ENCODE measurements at regions not wholly inside any gene's neighbourhood (a gene's known extent, or its start where the extent isn't known, plus 50 kb on each side); places are given as distances from the start of the nearest gene placed in this dataset.
A peak's percentile ranks its signal among the peaks of the same experiment; 100 is the strongest.

DNA sequence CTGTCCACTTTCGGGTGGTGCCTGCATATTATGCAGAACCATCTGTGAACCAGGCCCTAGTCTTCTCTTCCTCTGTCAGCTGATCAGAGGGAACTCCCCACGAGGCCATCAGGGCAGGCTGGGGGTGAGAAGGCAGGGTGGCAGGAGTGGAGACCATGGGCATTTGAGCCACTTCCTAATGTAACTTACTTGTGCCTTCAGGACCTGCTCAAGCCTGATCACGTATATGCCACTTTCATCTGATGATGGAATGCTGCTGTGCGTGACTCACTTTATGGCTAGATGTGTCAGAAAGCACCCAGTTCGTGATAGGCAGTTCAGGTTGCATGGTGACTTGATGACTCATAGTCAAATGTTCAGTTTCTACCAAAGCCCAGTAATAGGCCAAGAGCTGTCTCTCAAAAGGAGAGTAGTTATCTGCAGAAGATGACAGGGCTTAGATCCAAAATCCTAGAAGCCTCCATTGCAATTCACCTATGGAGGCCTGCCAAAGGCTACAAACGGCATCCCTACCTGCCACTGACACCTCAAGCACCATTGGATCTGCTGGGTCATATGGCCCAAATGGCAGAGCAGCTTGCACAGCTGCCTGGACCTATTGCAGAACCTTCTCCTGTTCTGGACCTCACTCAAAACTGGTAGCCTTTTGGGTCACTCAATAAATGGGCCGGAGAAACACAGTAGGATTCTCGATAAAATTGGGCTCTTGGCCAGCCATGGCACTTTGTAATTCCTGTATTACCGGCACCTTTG is 197.7 kb upstream of the PROK2 start:
- peak; percentile 87 for DNase-seq (ENCODE audit: low read depth)

DNA sequence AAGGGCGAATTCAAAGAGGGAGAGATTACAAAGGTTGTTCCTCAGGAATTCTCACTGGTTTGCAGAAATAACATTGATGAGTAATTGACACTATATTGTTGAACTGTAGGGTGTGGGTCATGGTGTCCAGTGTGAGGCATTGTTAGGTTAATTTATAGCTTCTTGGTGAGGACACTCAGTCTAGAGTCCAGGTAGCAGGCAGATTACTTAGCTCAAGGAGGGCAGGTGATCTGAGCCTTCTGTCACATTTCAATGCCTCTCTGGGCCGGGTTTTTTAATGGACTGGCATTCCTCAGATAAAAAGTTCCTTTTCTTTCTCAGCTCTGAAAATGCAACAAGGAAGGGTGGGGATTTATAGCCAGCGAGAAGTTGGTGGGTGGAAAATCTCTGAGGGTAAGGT is 194.2 kb upstream of the PROK2 start:
- no peak for DNase-seq (ENCODE audit: low read depth)

DNA sequence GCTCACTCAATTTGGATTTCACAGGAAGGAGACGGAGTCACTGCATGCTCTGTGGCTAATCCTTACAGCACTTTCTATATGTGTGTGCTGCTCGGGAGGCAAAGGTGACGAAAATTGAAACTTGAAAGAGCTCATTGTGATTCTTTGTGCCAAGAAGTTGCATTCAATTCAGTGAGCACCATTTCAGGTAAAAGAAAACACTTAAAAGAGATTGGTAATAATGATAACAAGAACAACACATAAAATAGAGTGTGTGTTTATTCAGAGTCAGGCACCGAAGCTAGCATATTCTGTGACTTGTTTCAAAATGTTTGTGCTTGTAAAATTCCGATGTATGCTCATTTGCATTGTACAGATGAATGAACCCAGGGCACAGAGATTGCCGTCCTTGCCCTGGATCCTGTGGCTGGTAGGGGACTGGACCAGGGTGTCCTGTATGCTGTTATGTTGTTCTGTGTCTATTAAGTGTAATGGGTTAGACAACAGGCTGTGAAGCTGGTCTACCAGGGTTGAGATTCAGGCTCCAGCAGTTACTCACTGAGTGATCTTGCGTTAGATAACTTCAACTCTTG is 193.3 kb upstream of the PROK2 start:
- DNase-seq (ENCODE audit: low read depth): no peak

DNA sequence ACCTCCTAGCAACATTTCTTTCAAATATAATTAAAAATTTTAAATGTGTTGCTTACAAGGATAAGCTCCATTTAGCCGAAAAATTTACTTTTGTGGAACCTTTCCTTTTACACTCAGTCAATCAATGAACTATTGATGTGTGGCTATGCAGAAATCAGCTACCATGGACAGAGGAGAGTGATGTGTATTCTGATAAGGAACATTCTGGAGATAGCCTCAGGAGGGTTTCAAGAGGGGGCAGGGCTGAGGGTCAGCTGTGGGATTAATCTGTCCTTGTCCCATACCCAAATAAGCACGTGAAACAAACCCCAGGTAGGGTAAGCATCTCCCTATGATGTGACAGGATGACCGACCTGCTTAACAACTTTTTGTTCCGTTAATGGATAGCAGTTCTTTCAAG is 192.6 kb upstream of the PROK2 start:
- peak; percentile 12 for DNase-seq (ENCODE audit: low read depth)

DNA sequence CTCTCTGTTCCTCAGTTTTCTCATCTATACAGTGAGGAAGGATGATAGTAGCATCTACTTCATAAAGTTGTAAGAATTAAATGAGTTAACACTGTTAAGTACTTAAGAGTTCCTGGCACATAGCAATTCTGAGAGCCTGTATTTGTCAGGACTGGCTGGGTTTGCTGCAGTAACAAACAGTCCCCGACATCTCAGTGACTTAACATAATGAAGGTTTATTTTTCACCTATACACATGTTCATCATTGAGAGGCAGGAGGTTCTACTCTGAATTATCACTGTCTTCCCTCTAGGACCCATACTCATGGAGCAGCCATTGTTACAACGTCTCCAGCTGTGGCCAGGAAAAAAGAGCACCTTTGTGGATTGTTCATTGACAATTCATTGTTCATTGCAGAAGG is 190.6 kb upstream of the PROK2 start:
- no peak for DNase-seq (ENCODE audit: low read depth)

DNA sequence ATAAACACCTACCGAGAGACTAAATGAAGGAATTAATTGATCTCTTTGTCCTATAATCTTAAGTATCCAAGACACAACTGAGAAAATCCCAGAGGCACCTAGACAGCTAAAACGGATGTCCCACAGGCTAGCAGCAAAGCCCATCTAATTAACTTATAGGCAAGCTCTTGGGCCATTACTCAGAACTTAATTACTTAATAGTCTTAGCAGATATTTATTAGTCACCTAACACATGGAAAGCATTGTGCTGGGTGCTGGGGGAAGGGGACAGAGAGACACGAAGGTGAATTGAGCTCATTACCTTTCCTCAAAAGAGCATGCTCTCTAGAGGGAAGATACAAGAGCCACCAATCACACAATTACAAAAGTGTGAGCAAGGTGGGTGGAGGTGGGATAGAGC is 189.8 kb upstream of the PROK2 start:
- no peak for DNase-seq (ENCODE audit: low read depth)

DNA sequence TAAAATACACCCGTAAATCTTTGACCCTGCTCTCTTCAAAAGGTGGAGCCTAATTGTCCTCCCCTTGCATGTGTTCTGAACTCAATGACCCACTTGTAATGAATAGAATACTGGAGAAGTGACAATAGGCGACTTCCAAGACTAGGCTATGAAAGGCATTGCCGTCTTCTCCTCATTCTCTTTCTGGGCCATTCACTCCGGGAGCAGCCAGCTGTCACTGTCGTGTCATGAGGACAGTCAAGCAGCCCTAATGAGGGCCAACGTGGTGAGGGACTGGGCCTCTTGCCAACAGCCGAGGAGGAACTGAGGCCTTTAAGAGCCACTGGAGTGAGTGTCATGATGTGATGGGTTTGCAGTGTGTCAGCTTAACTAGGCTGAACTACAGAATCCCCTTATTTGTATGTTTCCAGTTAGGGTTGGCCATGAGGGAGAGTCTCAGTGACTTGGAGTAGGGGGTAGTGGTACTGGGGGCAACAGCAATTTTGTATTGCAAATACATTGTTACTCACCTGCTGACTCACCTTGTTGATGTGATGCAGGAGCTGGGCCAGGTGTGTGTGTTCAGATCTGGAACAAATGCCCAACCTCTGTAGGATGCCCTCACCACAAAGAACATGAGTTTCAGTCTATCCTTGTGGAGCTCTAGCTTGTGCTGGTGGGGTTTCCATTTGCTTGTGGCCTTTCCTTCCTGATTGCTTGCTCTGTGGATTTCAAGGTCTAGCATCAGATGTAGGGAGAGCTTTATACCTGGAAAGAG is 188.5 kb upstream of the PROK2 start:
- peak; percentile 78 for DNase-seq (ENCODE audit: low read depth)

GRCh38 chr3:71972031-71972430 is 187.1 kb upstream of the PROK2 start:
- DNase-seq (ENCODE audit: low read depth): no peak

- DNase-seq (ENCODE audit: low read depth): no peak
Measured at GRCh38 chr3:71968544-71968943, 183.6 kb upstream of the PROK2 start.

DNA sequence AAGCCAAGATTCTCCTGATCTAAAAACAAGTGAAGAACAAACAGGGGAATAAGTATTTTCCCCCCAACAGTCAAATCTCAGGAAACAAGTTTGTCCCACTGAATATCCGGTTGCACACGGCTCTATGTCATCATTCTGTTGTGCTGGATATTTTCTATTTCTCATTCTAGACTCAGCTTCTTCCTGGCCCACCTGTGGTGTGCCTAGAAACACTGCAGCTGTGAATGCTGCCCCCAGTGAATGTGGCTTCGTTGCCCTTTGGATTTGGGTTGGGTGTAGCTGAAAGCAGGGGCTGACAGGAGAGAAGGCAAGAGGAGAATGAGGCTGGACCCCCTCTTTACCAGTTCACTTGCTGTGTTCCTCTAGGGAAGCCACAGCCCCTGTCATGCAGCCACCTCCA is 181.2 kb upstream of the PROK2 start:
- DNase-seq (ENCODE audit: low read depth): no peak

GRCh38 chr3:71964170-71964569 is 179.2 kb upstream of the PROK2 start:
- DNase-seq (ENCODE audit: low read depth): no peak

GRCh38 chr3:71962561-71963240 is 177.8 kb upstream of the PROK2 start:
- DNase-seq (ENCODE audit: low read depth): peak; percentile 66

DNA sequence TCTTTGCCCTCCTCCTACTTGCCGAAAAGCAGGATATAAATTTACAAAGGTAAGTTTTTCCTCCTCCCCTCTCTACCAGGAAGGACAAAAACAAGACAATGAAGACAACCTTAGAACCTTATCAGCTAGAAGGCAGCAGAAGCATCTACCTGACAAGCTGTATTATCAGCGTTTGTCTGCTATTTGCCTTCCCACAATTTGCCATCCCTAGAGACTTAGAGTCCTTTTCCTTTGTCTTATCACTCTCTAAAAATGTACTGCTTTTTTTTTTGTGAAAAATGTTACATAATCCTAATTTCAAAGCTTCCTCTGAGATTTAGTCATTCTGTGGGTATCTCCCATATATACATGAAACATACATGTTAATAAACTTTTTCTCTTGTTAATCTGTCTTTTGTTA is 176.9 kb upstream of the PROK2 start:
- no peak for DNase-seq (ENCODE audit: low read depth)

DNA sequence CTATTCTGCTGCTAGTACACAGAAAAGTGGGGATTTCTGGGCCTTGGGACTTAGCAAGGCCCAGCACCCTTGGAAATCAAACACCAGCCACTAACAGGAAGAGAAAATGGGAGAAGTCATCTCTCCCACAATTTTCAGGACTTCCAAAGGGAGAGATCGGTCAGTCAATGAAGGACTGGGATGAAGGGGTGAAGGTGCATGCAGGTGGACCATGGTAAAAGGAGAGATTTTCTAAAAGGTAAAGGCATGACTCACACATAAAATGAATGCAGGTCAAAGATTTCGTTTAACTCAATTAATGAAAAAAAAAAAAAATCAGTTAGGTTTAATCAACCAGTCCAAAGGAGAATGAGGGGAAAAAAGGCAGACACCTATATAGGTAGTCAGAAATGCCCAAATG is 176.4 kb upstream of the PROK2 start:
- no peak for DNase-seq (ENCODE audit: low read depth)

GRCh38 chr3:71958533-71958932 is 173.6 kb upstream of the PROK2 start:
- DNase-seq (ENCODE audit: low read depth): no peak

DNA sequence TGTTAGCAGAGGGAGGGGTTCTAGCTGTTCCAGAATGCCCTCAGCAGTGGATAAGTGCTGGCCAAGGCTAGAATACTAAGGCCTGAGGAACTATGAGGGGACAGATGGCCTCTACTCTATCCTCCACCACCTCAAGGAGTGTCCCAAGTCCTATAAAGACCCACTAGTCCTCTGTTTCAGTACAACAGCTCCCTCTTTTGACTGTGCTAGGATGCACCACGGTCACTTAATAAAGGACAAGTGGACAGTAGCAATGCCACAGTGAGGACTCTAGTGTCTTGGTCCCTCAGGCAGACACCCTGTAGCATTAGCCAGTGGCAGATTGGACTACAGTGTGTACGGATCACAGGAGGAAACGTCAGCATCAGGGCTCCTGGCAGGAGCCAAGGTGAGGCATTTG is 171.8 kb upstream of the PROK2 start:
- peak; percentile 18 for DNase-seq (ENCODE audit: low read depth)

- DNase-seq (ENCODE audit: low read depth): peak; percentile 19
Measured at GRCh38 chr3:71956069-71956340, 171.1 kb upstream of the PROK2 start.

DNA sequence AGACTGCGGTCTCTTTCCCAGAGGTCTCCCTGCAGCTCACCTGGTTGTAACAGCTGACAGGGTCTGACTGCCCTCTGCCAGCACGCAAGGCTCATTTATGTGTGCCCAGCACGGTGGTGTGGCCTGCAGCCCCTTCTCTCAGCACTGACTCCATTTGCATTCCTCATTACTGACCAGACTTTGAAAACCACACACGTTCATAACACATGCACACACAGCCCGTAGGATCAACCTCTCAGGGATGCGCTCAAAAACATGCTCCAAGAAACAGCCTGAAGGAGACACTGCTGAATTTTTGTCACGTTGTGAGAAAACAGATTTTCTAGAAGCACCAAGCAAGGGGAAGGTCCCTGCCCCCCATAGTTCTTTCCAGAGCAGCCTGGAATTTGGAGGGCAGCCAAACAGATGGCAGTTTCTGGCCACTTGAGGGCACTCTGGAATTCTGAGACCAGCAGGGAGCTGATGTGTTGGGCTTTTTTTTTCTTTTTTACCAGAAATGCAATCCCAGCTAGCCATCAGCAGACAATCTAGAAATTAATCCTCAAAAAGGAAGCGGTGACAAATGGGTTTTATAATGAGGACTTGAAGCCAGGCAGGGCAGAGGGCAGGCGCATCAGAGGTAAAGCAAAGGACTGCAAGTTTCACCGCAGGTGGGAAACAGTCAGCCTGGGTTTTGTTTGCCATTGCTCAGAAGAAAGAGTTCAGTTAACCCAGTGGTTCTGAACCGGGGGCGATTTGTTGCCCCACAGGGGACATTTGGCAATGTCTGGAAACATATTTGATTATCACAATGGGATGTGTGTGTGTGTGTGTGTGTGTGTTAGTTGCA is 170.5 kb upstream of the PROK2 start:
- DNase-seq (ENCODE audit: low read depth): peak; percentile 91

- DNase-seq (ENCODE audit: low read depth): no peak
Measured at GRCh38 chr3:71951842-71952241, 166.9 kb upstream of the PROK2 start.

GRCh38 chr3:71951361-71951760 is 166.4 kb upstream of the PROK2 start:
- no peak for DNase-seq (ENCODE audit: low read depth)

GRCh38 chr3:71949442-71949841 is 164.5 kb upstream of the PROK2 start:
- DNase-seq (ENCODE audit: low read depth): peak; percentile 21
